MM.1S (cell line): ENCODE measurements at regions not wholly inside any gene's neighbourhood (a gene's known extent, or its start where the extent isn't known, plus 50 kb on each side); places are given as distances from the start of the nearest gene placed in this dataset.

Experiments
- DNase-seq: peaks from one replicate; pipeline ENCODE4 v3.0.0-alpha.2; 2015
- H2AFZ ChIP-seq: fragments of 300-600 bp; sonication (generic); 2 replicates; pipeline ENCODE4 v1.6.0; 2016; ENCODE audit warnings: antibody characterized with exemption, low read length
- H3F3A ChIP-seq: fragments of 300-600 bp; sonication (generic); 2 replicates; pipeline ENCODE4 v1.6.1; 2016; ENCODE audit warnings: mild to moderate bottlenecking, antibody characterized with exemption, low read length, moderate library complexity, mixed read lengths; ENCODE audit not compliant: insufficient read depth
- H3K27ac ChIP-seq: fragments of 300-600 bp; sonication (generic); 2 replicates; pipeline ENCODE4 v1.5.1; 2016; ENCODE audit warnings: mild to moderate bottlenecking, low read length
- H3K27me3 ChIP-seq: fragments of 300-600 bp; sonication (generic); replicated peaks from 2 replicates; pipeline ENCODE4 v1.6.0; 2016; ENCODE audit warnings: low read length; ENCODE audit not compliant: insufficient read depth
- H3K36me3 ChIP-seq: fragments of 300-600 bp; sonication (generic); replicated peaks from 2 replicates; pipeline ENCODE4 v1.6.1; 2016; ENCODE audit warnings: mild to moderate bottlenecking, low read length, mixed read lengths; ENCODE audit not compliant: insufficient read depth
- H3K4me1 ChIP-seq: fragments of 300-600 bp; sonication (generic); 2 replicates; pipeline ENCODE4 v1.6.1; 2016; ENCODE audit warnings: low read length, mixed read lengths
- H3K4me2 ChIP-seq: fragments of 300-600 bp; sonication (generic); 2 replicates; pipeline ENCODE4 v1.6.0; 2016; ENCODE audit warnings: low read depth, low read length
- H3K4me3 ChIP-seq: fragments of 300-600 bp; sonication (generic); 2 replicates; pipeline ENCODE4 v1.5.1; 2016; ENCODE audit warnings: low read length, mixed read lengths
- H3K79me2 ChIP-seq: fragments of 300-600 bp; sonication (generic); 2 replicates; pipeline ENCODE4 v1.6.1; 2016; ENCODE audit warnings: mixed run types, low read length, mixed read lengths
- H3K9ac ChIP-seq: fragments of 300-600 bp; sonication (generic); 2 replicates; pipeline ENCODE4 v1.6.1; 2016; ENCODE audit warnings: low read length, mixed read lengths
- H3K9me2 ChIP-seq: fragments of 300-600 bp; sonication (generic); replicated peaks from 2 replicates; pipeline ENCODE4 v1.6.1; 2016; ENCODE audit warnings: mild to moderate bottlenecking, low read length, mixed read lengths; ENCODE audit not compliant: insufficient read depth
- H3K9me3 ChIP-seq: fragments of 300-600 bp; sonication (generic); replicated peaks from 2 replicates; pipeline ENCODE4 v1.6.1; 2016; ENCODE audit warnings: mild to moderate bottlenecking, low read length, mixed read lengths; ENCODE audit not compliant: insufficient read depth
- H4K20me1 ChIP-seq: fragments of 300-600 bp; sonication (generic); 2 replicates; pipeline ENCODE4 v1.6.1; 2016; ENCODE audit warnings: mild to moderate bottlenecking, low read length, moderate library complexity, mixed read lengths; ENCODE audit not compliant: insufficient read depth
- CTCF ChIP-seq: fragments of 300-600 bp; sonication (generic); IDR thresholded peaks from 2 replicates; pipeline ENCODE4 v1.5.1; 2016; ENCODE audit warnings: antibody characterized with exemption, low read length, mixed read lengths
- EZH2 ChIP-seq: fragments of 300-600 bp; sonication (generic); optimal IDR thresholded peaks from 2 replicates; pipeline ENCODE3; 2017; ENCODE audit warnings: low read depth, mild to moderate bottlenecking, antibody characterized with exemption, low read length, mixed read lengths
- EZH2phosphoT487 ChIP-seq: fragments of 300-600 bp; sonication (generic); IDR thresholded peaks from 2 replicates; pipeline ENCODE4 v1.6.1; 2018; ENCODE audit warnings: antibody characterized with exemption, low read length

GRCh38 chr19:28703400-28703956 is 509.5 kb downstream of the UQCRFS1 start:
- Histone ChIP-seq H3K4me2 (no peak overlapping the region), H3K9me3 (no peaks in the 10 kb centered on the region), H4K20me1 (no peaks in the 10 kb centered on the region), H3K4me3 (no peak overlapping the region), H3K27ac (no peak overlapping the region), H2AFZ (no peak overlapping the region), H3K27me3 (no peaks in the 10 kb centered on the region), H3K36me3 (no peaks in the 10 kb centered on the region), H3K4me1 (no peaks in the 10 kb centered on the region), H3K9me2 (no peaks in the 10 kb centered on the region), H3F3A (no peaks in the 10 kb centered on the region), H3K79me2 (no peaks in the 10 kb centered on the region), H3K9ac (no peak overlapping the region)
- no peak for DNase-seq
- TF ChIP-seq EZH2phosphoT487 (no peak), EZH2 (no peak), CTCF (no peak)

- no peaks in the 10 kb centered on the region for H3K27me3 ChIP-seq
- H3K4me1 ChIP-seq = no peaks in the 10 kb centered on the region
- H3F3A ChIP-seq = no peaks in the 10 kb centered on the region
- H4K20me1 ChIP-seq = no peaks in the 10 kb centered on the region
- no peak overlapping the region for H3K27ac ChIP-seq
- H3K36me3 ChIP-seq = no peaks in the 10 kb centered on the region
- no peak overlapping the region for H2AFZ ChIP-seq
- no peak for TF ChIP-seq EZH2phosphoT487
- no peak for TF ChIP-seq CTCF
- no peak for TF ChIP-seq EZH2
- no peaks in the 10 kb centered on the region for H3K9me2 ChIP-seq
- no peak overlapping the region for H3K4me3 ChIP-seq
- H3K9ac ChIP-seq = no peak overlapping the region
- no peak for DNase-seq
- no peak overlapping the region for H3K4me2 ChIP-seq
- H3K9me3 ChIP-seq = no peaks in the 10 kb centered on the region
- no peaks in the 10 kb centered on the region for H3K79me2 ChIP-seq
Measured at GRCh38 chr19:28701491-28701890, 511.5 kb downstream of the UQCRFS1 start.

- no peaks in the 10 kb centered on the region for H4K20me1 ChIP-seq
- H3K9me2 ChIP-seq = 0 out of 2 replicates have a peak, but pooled peaks cover 4% of the 10 kb centered on the region
- no peak overlapping the region for H3K4me2 ChIP-seq
- no peak overlapping the region for H3K27ac ChIP-seq
- TF ChIP-seq EZH2phosphoT487 = no peak
- H3K36me3 ChIP-seq = no peaks in the 10 kb centered on the region
- H3K4me1 ChIP-seq = no peaks in the 10 kb centered on the region
- no peak overlapping the region for H2AFZ ChIP-seq
- H3K9me3 ChIP-seq = no peaks in the 10 kb centered on the region
- no peaks in the 10 kb centered on the region for H3F3A ChIP-seq
- no peak overlapping the region for H3K9ac ChIP-seq
- no peak overlapping the region for H3K4me3 ChIP-seq
- H3K27me3 ChIP-seq = no peaks in the 10 kb centered on the region
- no peaks in the 10 kb centered on the region for H3K79me2 ChIP-seq
- DNase-seq = no peak
Measured at GRCh38 chr19:28700176-28700575, 512.8 kb downstream of the UQCRFS1 start.

- H3K79me2 ChIP-seq = no peaks in the 10 kb centered on the region
Measured at GRCh38 chr19:28697308-28697707, 515.6 kb downstream of the UQCRFS1 start.

More at GRCh38 chr19:28697308-28697707, 515.6 kb downstream of the UQCRFS1 start:
- no peaks in the 10 kb centered on the region for H3K36me3 ChIP-seq
- 0 out of 2 replicates have a peak, but pooled peaks cover 4% of the 10 kb centered on the region for H3K9me2 ChIP-seq
- no peaks in the 10 kb centered on the region for H3K27me3 ChIP-seq
- no peak overlapping the region for H3K9ac ChIP-seq
- no peak overlapping the region for H3K4me3 ChIP-seq
- H2AFZ ChIP-seq = no peak overlapping the region
- no peak overlapping the region for H3K27ac ChIP-seq
- no peaks in the 10 kb centered on the region for H3K9me3 ChIP-seq
- TF ChIP-seq CTCF = no peak
- TF ChIP-seq EZH2phosphoT487 = no peak
- TF ChIP-seq EZH2 = no peak
- H4K20me1 ChIP-seq = no peaks in the 10 kb centered on the region
- no peaks in the 10 kb centered on the region for H3K4me1 ChIP-seq
- H3F3A ChIP-seq = no peaks in the 10 kb centered on the region
- H3K4me2 ChIP-seq = no peak overlapping the region
- no peak for DNase-seq
